H1 (cell line): ENCODE measurements at regions not wholly inside any gene's neighbourhood (a gene's known extent, or its start where the extent isn't known, plus 50 kb on each side); places are given as distances from the start of the nearest gene placed in this dataset.
"Not testable (repeated sequence)": the region's sequence is repeated elsewhere in the genome, so short reads cannot be mapped to it uniquely, and the experiment has no call there.

ENCODE experiments used
- CTCF ChIA-PET: fragments of 300-600 bp; sonication (Branson Sonifier 250); formaldehyde crosslinking; loops from one replicate; lab custom pipeline; 2021; ENCODE audit not compliant: partially characterized antibody; lab: Charles Lee
- POLR2A ChIA-PET: fragments of 300-600 bp; sonication (Branson Sonifier 250); formaldehyde crosslinking; loops from one replicate; lab custom pipeline; 2021; ENCODE audit warnings: inconsistent platforms; ENCODE audit not compliant: partially characterized antibody; lab: Charles Lee
- DNase-seq, 2 experiments: peaks; one replicate each; pipeline versions ENCODE4 v3.0.0 to v3.0.0-alpha.2; 2010 to 2022; ENCODE audit warnings: low spot score in 2 of 2, low read depth in 1 of 2, mixed read lengths in 1 of 2
- FAIRE-seq: peaks from 2 replicates; lab custom pipeline; 2011; peaks lifted over from hg19 to GRCh38; lab: Jason Lieb, UNC
- H2AFZ ChIP-seq: 2 replicates; pipeline ENCODE4 v1.8.1; 2012; ENCODE audit warnings: low read length, inconsistent platforms
- H2AK5ac ChIP-seq: 2 replicates; pipeline ENCODE4 v1.6.1; 2013; ENCODE audit warnings: low read depth, low read length
- H2BK120ac ChIP-seq: replicated peaks from 2 replicates; pipeline ENCODE3; 2013; ENCODE audit warnings: low read depth, low read length, inconsistent platforms
- H2BK12ac ChIP-seq: 2 replicates; pipeline ENCODE4 v1.6.1; 2013; ENCODE audit warnings: low read depth, low read length
- H2BK15ac ChIP-seq: 2 replicates; pipeline ENCODE4 v1.6.1; 2013; ENCODE audit warnings: low read length
- H2BK20ac ChIP-seq: 2 replicates; pipeline ENCODE4 v1.6.1; 2013; ENCODE audit warnings: low read length
- H2BK5ac ChIP-seq: 2 replicates; pipeline ENCODE4 v1.6.1; 2013; ENCODE audit warnings: low read depth, low read length
- H3K14ac ChIP-seq: 2 replicates; pipeline ENCODE4 v1.6.1; 2013; ENCODE audit warnings: inconsistent platforms; ENCODE audit not compliant: insufficient read length
- H3K18ac ChIP-seq: 2 replicates; pipeline ENCODE4 v1.6.1; 2013; ENCODE audit warnings: low read length; ENCODE audit errors: extremely low read depth
- H3K23ac ChIP-seq: 2 replicates; pipeline ENCODE4 v1.6.1; 2013; ENCODE audit warnings: inconsistent platforms; ENCODE audit not compliant: insufficient read length
- H3K23me2 ChIP-seq: 2 replicates; pipeline ENCODE4 v1.6.1; 2013; ENCODE audit warnings: low read depth, low read length
- H3K27ac ChIP-seq: 2 replicates; pipeline ENCODE4 v1.6.1; 2011; ENCODE audit warnings: low read depth, low read length, inconsistent platforms
- H3K27me3 ChIP-seq, 4 experiments: replicated peaks in 1 of 4; 1 replicate in 1 of 4; 2 replicates in 3 of 4; pipeline versions ENCODE4 v1.6.1 to v1.8.1; 2011 to 2013; ENCODE audit warnings: low read length in 3 of 4, mild to moderate bottlenecking in 3 of 4, inconsistent platforms in 2 of 4, mixed read lengths in 2 of 4, moderate library complexity in 1 of 4; ENCODE audit not compliant: control insufficient read depth in 3 of 4, insufficient read depth in 3 of 4; ENCODE audit errors: extremely low read depth in 1 of 4
- H3K36me3 ChIP-seq, 4 experiments: 2 replicates each; pipeline versions ENCODE4 v1.6.1 to v1.8.1; 2011 to 2013; ENCODE audit warnings: mild to moderate bottlenecking in 4 of 4, low read length in 3 of 4, moderate library complexity in 2 of 4, control low read depth in 1 of 4, inconsistent platforms in 1 of 4; ENCODE audit not compliant: insufficient read depth in 4 of 4, control insufficient read depth in 2 of 4
- H3K4ac ChIP-seq: replicated peaks from 2 replicates; pipeline ENCODE3; 2013; ENCODE audit warnings: low read length, low read depth, mixed read lengths, inconsistent platforms; ENCODE audit not compliant: insufficient read length
- H3K4me1 ChIP-seq, 4 experiments: replicated peaks in 1 of 4; 1 replicate in 1 of 4; 2 replicates in 3 of 4; pipeline versions ENCODE4 v1.6.1 to v1.8.1; 2011 to 2013; ENCODE audit warnings: low read length in 3 of 4, inconsistent platforms in 2 of 4, mixed read lengths in 1 of 4; ENCODE audit not compliant: insufficient read depth in 4 of 4, control insufficient read depth in 3 of 4
- H3K4me2 ChIP-seq, 2 experiments: 2 replicates each; pipeline versions ENCODE4 v1.6.1 to v1.8.1; 2011 to 2013; ENCODE audit warnings: low read depth in 2 of 2, low read length in 2 of 2, control low read depth in 1 of 2, inconsistent platforms in 1 of 2, mild to moderate bottlenecking in 1 of 2; ENCODE audit not compliant: insufficient read depth in 1 of 2
- H3K4me3 ChIP-seq, 4 experiments: fragments of 200-600, 300-600 bp in 1 of 4; sonication (generic), shearing (Covaris generic), sonication (Bioruptor Twin) in 1 of 4; 2 replicates each; pipeline versions ENCODE4 v1.5.1 to v1.8.1; 2011 to 2016; ENCODE audit warnings: low read length in 4 of 4, low read depth in 3 of 4, control low read depth in 2 of 4, inconsistent platforms in 2 of 4, mild to moderate bottlenecking in 2 of 4, mixed read lengths in 1 of 4, moderate library complexity in 1 of 4; ENCODE audit not compliant: insufficient read depth in 2 of 4; ENCODE audit errors: extremely low read depth in 1 of 4
- H3K56ac ChIP-seq: replicated peaks from 2 replicates; pipeline ENCODE3; 2013; ENCODE audit warnings: low read depth, mild to moderate bottlenecking, mixed read lengths, low read length, inconsistent platforms; ENCODE audit not compliant: insufficient read length
- H3K79me1 ChIP-seq: 2 replicates; pipeline ENCODE4 v1.6.1; 2013; ENCODE audit warnings: low read depth, low read length, control low read depth
- H3K79me2 ChIP-seq, 2 experiments: 2 replicates each; pipeline versions ENCODE4 v1.6.1 to v1.8.1; 2012 to 2013; ENCODE audit warnings: low read length in 2 of 2, mild to moderate bottlenecking in 2 of 2, inconsistent platforms in 1 of 2; ENCODE audit not compliant: insufficient read depth in 2 of 2, control insufficient read depth in 1 of 2
- H3K9ac ChIP-seq, 4 experiments: replicated peaks in 1 of 4; 1 replicate in 1 of 4; 2 replicates in 3 of 4; pipeline versions ENCODE4 v1.6.1 to v1.8.1; 2011 to 2013; ENCODE audit warnings: low read depth in 3 of 4, low read length in 3 of 4, control low read depth in 2 of 4, mild to moderate bottlenecking in 2 of 4, moderate library complexity in 2 of 4, inconsistent platforms in 1 of 4; ENCODE audit errors: extremely low read depth in 1 of 4
- H3K9me3 ChIP-seq, 2 experiments: 2 replicates each; pipeline versions ENCODE4 v1.6.1 to v1.8.1; 2012 to 2013; ENCODE audit warnings: mild to moderate bottlenecking in 2 of 2, moderate library complexity in 2 of 2, control low read depth in 1 of 2, inconsistent platforms in 1 of 2, low read depth in 1 of 2, low read length in 1 of 2, mixed read lengths in 1 of 2; ENCODE audit not compliant: insufficient read depth in 2 of 2
- H4K20me1 ChIP-seq, 2 experiments: replicated peaks in 1 of 2; 2 replicates each; pipeline versions ENCODE3 to v1.8.1; 2011 to 2013; ENCODE audit warnings: inconsistent platforms in 2 of 2, low read length in 2 of 2, mild to moderate bottlenecking in 1 of 2; ENCODE audit not compliant: insufficient read depth in 2 of 2, control insufficient read depth in 1 of 2
- H4K5ac ChIP-seq: 2 replicates; pipeline ENCODE4 v1.6.1; 2013; ENCODE audit warnings: low read length, low read depth, mixed read lengths, inconsistent platforms; ENCODE audit not compliant: insufficient read length
- H4K8ac ChIP-seq: 2 replicates; pipeline ENCODE4 v1.8.0; 2013; ENCODE audit warnings: mild to moderate bottlenecking, moderate library complexity, low read length, inconsistent platforms; ENCODE audit not compliant: insufficient read depth; ENCODE audit errors: extremely low read depth
- H4K91ac ChIP-seq: replicated peaks from 2 replicates; pipeline ENCODE3; 2013; ENCODE audit warnings: low read length, mixed read lengths, inconsistent platforms; ENCODE audit not compliant: insufficient read length
- WGBS, 2 experiments: shearing (Covaris generic) in 1 of 2; methylation state at CpG; one replicate each; pipeline versions ENCODE4 v1.1.6 to v1.1.7; 2013 to 2015; ENCODE audit warnings: low lambda C conversion rate in 2 of 2, mixed read lengths in 2 of 2, inconsistent platforms in 1 of 2, low coverage in 1 of 2, missing lambda C conversion rate in 1 of 2; ENCODE audit not compliant: insufficient replicate concordance in 2 of 2, insufficient coverage in 1 of 2, insufficient read length in 1 of 2; ENCODE audit errors: extremely low coverage in 1 of 2, missing lambda C conversion rate in 1 of 2; 5-methylcytosine and 5-hydroxymethylcytosine counted together

GRCh38 chr1:157321972-157322371 is 183.8 kb upstream of the ETV3 start:
- FAIRE-seq, H3K18ac ChIP-seq, H4K91ac ChIP-seq, H3K79me2 ChIP-seq, H4K5ac ChIP-seq, H2AK5ac ChIP-seq, H3K9ac ChIP-seq, H3K27me3 ChIP-seq, POLR2A ChIA-PET, H3K9me3 ChIP-seq, H3K14ac ChIP-seq, H4K20me1 ChIP-seq, H2AFZ ChIP-seq, H4K8ac ChIP-seq, H3K4me3 ChIP-seq, DNase-seq, H3K23ac ChIP-seq, H2BK15ac ChIP-seq, H2BK5ac ChIP-seq, H2BK12ac ChIP-seq, H3K79me1 ChIP-seq, H3K23me2 ChIP-seq, H3K36me3 ChIP-seq, H3K27ac ChIP-seq, H2BK120ac ChIP-seq, H3K56ac ChIP-seq, H3K4me2 ChIP-seq, H3K4ac ChIP-seq, H2BK20ac ChIP-seq: not testable (repeated sequence)
- CTCF ChIA-PET: interaction anchor here (1.9 kb wide), 1 partner anchor 10 kb away, joined by 8 read pairs; no protein-coding TSS in a partner anchor
- peaks cover 2 to 10% (median 5%) of the 10 kb centered on the region in 4 experiments; a peak in 6 of 7 replicates for H3K4me1 ChIP-seq
- WGBS, 2 experiments: 69% methylated on average over 1 of the region's 1 CpG; no CpG with 5 or more reads in 1 of the 2 experiments
